ENCODE measurements at regions not wholly inside any gene's neighbourhood (a gene's known extent, or its start where the extent isn't known, plus 50 kb on each side); places are given as distances from the start of the nearest gene placed in this dataset.

DNA sequence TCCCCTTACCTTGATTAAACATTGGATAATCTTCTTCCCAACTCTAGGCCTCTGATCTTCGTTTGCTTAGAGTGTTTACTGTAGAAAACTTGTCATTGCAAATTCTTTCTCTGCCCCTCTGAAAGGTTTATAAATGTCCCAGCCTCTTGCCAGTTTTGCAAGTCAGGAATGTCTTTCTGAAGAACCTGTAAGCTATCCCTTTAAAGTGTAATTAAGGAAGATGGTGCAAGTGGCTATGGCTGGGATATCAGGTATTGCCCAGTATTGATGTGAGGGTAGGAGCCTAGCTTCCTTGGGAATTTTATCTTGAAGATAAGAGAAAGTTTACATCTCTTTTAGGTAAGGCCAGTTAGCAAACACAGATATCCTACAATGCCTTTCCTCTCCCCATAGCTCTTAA is 211.0 kb upstream of the RIMS1 start:
- TF ChIP-seq POLR2A (IDR thresholded peaks at IDR 0.05; ENCODE audit: low read depth, low read length) (no peak), EZH2 (IDR thresholded peaks at IDR 0.05; ENCODE audit: borderline replicate concordance, low read depth, low read length, severe bottlenecking) (no peak), MYC (IDR thresholded peaks at IDR 0.05; ENCODE audit: low read depth, low read length) (no peak), GATA2 (IDR thresholded peaks at IDR 0.05; ENCODE audit: insufficient read depth, insufficient read length, low read depth, low read length) (no peak), POLR2AphosphoS5 (IDR thresholded peaks at IDR 0.05; ENCODE audit: insufficient read depth, low read depth, low read length) (no peak), JUN (IDR thresholded peaks at IDR 0.05; ENCODE audit: borderline replicate concordance, insufficient read depth, insufficient read length, low read depth) (no peak)
- TF ChIP-seq, protein P1, sequence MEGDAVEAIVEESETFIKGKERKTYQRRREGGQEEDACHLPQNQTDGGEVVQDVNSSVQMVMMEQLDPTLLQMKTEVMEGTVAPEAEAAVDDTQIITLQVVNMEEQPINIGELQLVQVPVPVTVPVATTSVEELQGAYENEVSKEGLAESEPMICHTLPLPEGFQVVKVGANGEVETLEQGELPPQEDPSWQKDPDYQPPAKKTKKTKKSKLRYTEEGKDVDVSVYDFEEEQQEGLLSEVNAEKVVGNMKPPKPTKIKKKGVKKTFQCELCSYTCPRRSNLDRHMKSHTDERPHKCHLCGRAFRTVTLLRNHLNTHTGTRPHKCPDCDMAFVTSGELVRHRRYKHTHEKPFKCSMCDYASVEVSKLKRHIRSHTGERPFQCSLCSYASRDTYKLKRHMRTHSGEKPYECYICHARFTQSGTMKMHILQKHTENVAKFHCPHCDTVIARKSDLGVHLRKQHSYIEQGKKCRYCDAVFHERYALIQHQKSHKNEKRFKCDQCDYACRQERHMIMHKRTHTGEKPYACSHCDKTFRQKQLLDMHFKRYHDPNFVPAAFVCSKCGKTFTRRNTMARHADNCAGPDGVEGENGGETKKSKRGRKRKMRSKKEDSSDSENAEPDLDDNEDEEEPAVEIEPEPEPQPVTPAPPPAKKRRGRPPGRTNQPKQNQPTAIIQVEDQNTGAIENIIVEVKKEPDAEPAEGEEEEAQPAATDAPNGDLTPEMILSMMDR (IDR thresholded peaks at IDR 0.05; ENCODE audit: extremely low read depth in 1 of 2, insufficient read depth in 1 of 2, low read depth in 1 of 2, low read length in 2 of 2) = no peak
